ENCODE measurements at regions not wholly inside any gene's neighbourhood (a gene's known extent, or its start where the extent isn't known, plus 50 kb on each side); places are given as distances from the start of the nearest gene placed in this dataset.

DNA sequence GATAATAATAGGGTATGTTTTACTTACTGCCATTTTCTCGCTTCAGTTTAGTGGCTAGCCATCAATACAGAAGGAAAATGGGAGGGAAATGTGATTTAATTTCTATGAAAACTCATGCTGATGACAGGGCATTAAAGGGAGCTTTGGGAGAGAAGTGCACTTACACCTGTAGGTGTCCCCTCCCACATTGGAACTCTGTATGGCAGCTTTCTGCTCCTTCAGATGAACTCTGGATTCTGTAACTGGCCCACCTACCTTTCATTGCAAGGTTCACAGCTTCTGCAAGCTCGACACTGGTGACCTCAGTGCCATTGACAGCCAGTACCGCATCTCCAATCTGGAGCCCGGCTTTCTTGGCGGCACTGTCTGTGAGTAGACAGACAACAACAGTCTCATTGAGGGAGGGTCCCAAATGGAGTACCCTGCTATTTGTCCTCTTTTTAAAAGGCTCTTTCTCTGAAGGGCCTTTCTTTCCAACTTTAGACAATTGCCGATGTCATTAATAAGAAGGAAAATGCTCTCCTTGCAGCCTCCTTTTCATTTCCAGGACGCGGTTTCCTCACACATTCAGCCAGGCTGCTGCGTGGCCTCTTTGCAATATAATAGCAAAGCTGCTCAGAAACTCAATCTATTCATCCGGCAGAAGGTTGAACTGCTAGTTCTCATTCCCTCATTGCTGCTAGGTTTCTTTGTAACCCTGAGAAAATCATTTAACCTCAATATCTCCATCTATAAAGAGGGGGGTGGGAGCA, 63.6 kb downstream of the NUDT12 start:
- no peak for DNase-seq (ENCODE audit: low read depth in 2 of 3, low spot score in 2 of 3)

DNA sequence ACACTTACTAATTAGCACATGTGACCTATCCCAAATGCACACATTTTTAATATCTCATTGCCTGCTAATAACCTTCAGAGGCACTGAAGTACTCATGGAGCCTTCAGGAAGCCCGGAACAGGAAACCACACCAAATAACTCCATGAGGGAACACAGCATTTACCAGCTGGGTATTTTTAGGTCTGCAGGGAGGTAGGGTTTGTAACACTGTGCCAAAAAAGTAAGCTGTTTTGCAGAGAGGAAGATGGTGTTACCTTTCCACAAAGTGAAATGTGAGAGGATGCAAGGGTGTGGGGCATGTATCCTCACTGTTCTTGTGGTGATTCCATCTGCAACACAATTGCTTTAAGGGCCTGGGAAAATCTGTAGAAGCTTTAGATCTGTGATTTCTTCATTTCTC, 64.4 kb downstream of the NUDT12 start:
- DNase-seq (ENCODE audit: low read depth in 2 of 3, low spot score in 2 of 3) = no peak

DNA sequence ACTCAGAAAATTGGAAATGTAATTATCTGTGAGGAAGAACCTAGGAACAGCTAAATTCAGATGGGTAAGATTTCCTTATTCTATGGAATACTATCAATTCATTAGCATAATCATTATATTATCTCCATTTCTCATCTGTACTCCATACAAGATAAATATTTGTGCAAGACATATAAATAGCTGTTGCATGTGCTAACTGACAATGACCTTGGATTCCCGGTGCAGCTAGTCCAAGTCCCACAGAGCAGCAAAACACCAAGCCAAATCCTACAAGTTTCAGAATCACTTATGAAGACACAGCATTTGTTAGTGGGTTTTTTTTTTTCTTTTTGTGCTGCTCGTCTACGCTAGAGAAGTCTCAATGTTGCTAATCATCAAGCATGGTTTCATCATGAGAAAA, 64.8 kb downstream of the NUDT12 start:
- DNase-seq (ENCODE audit: low read depth in 2 of 3, low spot score in 2 of 3) = no peak

DNA sequence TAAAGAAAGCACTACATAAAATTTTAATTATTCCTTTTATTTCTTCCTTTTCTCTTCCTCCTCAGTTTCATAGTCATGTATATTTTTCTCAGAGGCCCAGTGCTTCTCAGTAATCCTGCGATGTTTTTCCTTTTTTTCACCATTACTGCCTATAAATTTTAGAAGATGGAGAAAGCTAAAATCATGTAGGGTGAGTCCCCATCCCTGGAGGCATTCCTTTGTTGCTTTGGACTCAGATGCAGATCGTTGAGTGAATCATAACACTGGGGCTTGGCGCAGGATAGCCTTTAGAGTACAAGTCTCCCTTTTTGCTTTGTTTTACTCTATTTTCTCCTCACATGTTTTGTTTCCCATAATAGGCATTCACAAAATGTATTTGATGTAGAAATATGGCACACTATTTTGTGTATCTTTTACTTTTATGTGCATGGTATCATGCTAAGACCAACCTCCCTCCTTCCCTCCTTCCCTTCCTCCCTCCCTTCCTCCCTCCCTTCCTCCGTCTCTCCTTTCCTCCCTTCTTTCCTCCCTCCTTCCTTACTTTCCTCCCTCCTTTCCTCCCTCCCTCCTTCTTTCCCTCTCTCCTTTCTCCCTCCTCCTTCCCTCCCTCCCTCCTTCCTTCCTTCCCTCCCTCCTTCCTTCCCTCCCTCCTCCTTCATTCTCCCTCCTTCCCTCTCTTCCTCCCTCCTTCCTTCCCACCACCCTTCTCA, 72.4 kb downstream of the NUDT12 start:
- DNase-seq (ENCODE audit: low read depth in 2 of 3, low spot score in 2 of 3) = no peak

DNA sequence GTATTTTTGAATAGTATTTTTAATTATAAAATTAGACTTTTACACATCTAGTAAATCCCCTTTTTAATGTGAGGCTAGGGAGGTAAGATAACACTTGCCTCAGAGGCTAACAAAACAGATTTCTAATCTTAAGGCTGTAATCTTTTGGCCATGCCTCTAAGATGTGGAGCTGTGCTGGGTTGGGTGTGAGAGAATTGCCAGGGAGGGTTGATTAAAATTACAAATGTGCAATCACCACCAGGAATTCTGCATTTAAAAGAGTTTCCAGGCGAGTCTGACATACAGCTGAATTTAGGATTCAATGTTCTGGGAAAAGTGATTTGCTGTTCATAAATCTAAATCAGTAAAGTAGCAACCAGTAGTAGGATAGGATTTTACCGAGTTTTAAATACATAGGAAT, 73.3 kb downstream of the NUDT12 start:
- DNase-seq (ENCODE audit: low read depth in 2 of 3, low spot score in 2 of 3) = no peak

DNA sequence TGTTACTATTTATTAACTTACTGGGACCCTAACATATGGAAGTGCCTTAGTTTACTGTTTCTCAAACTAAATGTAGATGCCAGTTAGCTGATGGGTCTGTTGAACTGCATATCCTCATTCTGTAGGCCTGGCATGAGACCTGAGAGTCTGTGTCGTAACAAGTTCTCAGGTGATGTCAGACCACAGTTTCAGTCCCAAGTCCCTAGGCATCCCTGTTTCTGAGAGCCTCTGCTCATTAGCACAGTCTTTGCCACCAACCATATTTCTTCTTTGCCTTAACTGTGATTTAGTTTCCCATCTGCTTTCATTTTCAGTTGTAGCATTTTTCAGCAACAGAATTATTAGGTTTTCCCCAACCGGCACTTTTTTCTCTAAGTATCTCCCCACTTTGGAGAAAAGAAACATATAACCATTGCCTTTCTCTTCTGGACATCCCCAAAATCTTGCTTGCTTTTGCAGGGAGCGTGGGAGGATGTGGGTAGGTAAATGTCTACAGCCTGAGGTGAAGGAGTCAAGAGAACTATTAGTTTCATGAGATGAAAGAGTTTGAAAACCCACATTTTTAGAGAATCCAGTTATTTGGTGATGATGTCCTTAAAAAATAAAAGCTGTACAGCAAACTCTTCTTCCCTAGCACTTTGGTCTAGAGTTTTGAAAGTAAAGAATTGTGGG, 74.6 kb downstream of the NUDT12 start:
- DNase-seq (ENCODE audit: low read depth in 2 of 3, low spot score in 2 of 3) = no peak

DNA sequence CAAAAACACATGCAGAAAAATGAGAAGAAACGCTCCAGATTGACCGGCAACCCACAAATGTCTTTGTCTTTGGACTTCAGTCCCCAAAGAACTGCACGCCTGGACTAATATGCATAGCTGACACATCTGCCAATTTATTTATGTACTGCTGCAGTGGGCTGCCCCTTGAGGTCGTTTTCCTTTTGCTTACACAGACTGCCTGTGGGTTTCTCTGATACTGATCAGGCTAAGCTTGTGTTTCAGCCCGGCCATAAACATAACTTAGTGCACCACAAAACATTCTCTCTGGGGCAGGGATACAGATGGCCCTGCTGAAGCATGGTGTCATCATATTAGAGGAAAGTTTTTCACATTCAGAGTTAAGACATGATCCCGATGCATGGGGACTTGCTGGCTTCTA, 75.4 kb downstream of the NUDT12 start:
- peak in 1 of 3 donors; percentile 38 for DNase-seq (ENCODE audit: low read depth in 2 of 3, low spot score in 2 of 3)

DNA sequence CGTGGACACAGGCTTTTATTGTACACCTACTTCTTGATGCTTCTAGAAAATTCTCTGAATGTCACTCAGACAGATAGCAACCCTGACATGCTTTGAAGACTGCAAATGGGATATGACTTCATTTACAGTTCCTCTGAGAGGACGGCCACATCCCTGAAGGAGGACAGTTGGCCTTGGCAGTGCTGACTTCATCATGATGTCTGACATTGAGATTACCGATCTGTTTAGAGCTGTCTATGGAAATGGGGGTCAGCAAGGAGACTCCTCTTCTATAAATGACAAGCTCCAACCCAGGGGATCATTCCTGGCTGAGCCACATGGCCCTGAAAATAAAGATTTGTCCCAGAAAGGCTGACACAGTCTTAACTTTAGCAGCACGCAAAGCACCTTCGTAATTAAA, 75.8 kb downstream of the NUDT12 start:
- DNase-seq (ENCODE audit: low read depth in 2 of 3, low spot score in 2 of 3) = no peak

DNA sequence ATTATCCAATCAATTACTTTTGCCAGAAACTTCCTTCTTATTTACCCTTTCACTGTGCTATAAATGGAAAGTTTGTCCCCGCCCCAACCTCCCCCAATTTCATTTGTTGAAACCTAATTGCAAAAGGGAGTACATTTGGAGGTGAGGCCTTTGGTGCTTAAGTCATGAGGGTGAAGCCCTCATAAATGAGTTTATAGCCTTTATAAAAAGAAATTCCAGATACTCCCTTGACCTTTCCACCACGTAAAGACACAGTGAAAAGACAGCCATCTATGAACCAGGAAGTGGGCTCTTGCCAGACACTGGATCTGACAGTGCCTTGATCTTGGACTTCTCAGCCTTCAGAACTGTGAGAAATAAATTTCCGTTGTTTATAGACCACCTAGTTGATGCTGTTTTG, 82.3 kb downstream of the NUDT12 start:
- no peak for DNase-seq (ENCODE audit: low read depth in 2 of 3, low spot score in 2 of 3)

DNA sequence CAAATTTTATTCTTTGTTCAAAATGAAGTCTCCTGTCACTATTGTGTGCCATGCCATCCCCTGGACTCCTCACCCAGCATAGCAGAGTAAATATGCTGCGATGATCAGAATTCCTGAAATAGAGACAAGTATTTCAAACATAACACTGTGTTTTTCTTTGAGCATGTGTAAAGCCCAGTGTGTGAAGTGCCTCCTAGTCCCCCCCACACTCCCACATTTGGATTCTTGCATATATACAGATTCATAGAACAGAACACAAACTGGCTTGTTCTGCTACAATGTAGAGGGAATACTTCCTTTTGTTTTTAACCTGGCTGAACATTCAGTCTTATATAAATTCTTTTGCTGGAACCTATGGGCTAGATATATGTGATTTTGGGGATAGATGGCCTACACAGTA, 84.9 kb downstream of the NUDT12 start:
- no peak for DNase-seq (ENCODE audit: low read depth in 2 of 3, low spot score in 2 of 3)

DNA sequence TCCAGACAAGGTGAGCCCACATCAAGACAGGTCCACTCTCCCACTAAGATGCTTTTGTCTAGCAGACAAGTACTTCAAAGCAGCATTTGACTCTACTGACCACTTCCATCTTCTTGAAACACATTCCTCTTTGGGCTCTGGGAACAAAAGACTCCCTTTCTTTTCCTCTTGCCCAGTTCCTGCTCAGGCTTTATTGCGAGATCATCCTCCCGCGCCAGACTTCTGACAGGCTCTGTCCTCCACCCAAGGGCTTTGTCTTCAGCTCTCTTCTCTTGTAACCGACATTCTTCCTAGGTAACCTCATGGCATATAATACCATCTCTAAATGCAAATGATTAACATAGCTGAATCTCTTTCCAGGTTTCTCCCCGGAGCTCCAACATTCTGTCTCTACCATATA, 85.8 kb downstream of the NUDT12 start:
- DNase-seq (ENCODE audit: low read depth in 2 of 3, low spot score in 2 of 3) = no peak

DNA sequence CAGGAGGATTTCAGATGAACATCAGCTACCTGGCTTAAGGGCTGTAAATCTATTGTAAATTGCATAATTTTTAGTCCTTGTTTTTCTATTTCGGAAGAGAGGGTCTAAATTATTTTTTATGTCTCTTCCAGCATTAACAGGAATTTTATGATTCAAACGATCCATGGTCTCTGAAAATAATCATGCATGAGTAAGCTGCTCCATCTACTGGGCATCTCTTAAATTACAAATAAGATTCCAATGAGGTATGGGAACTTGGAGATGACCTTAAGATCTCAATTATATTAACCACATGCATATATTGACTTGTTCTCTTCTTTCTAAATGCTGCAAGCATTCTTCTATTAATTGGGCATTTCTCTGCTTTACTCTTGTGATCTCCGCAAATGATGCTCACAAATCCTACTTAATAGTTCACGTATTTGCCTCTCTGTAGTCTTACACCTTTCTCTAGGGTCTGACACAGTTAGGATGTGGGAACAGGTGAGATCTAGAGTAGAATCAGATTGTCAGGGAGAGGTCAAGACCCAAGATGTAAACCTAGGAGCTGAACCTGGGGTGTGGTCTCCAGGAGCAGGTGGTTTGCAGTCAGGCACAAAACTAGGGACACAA, 86.9 kb downstream of the NUDT12 start:
- DNase-seq (ENCODE audit: low read depth in 2 of 3, low spot score in 2 of 3) = peak in 2 of 3 donors; percentile 23 to 65

DNA sequence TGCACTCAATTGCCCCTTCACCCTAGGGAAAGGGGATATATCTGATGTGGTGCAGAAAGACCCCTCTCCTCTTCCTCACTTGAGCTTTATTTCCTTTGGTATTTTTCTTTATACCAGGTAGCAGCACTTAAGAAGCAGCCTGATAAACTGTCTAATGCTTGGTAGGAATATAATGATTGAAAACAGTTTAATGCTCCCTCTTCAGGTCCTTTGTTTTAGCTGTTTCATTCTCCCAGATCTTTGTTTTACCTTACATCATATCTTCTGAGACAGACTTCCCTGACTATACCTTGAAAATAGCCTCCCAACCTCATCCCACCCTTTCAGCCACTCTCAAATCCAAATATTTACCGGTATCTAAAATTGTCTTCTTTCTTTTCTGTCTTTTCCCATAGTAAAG, 87.9 kb downstream of the NUDT12 start:
- DNase-seq (ENCODE audit: low read depth in 2 of 3, low spot score in 2 of 3) = no peak

DNA sequence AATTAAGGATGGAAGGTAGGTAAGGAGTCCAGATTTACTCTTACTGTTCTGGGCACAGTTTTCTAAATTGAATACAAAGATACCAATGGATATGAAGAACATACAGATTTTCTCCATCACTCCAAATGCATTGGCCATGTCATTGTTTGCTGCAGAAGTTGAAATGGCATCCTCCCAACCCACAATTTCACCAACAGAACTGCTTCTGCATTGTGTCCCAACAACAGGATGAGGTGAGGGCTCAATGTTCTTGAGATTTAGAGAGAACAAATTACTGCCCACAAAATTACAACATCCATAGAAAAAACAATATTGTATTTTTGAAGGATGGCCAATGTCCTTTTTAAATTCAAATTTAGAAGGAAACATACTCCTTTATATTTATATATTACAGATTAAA, 88.9 kb downstream of the NUDT12 start:
- peak in 1 of 3 donors; percentile 24 for DNase-seq (ENCODE audit: low read depth in 2 of 3, low spot score in 2 of 3)

DNA sequence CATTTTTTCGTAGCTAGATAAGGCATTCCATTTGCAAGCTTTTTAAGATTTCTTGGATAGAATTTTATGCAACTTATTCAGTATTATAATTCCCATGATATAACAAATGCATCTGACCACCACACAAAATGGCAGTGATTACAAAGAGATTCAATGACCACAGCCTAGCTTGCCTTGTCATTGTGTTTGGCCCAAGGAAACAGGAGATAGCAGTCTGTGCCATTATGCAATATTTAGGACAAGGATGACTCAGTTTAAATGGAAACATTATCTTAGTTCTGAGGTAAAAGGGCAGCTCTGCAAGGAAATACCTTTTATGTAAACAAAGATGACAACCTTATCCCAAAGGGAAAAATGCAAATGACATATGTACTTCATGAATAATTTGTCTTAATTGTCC, 89.8 kb downstream of the NUDT12 start:
- DNase-seq (ENCODE audit: low read depth in 2 of 3, low spot score in 2 of 3) = no peak

DNA sequence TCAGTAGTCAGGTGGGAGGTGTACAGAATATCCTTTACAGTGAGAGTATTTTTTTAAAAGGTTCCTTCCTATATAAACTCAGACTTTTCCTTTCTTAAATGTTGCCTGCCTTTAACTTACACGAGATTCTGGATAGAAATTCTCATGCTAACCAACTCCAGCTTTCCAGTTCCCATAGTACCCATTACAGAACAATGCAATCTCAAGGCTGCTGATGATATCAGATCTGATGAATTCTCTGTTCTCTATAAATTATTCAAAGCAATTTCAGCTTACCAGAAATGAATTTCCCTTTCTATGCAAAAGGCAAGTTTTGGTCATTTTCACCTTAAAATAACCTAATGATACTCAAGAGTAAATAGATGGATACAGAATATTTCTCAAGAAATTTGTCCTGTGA, 90.3 kb downstream of the NUDT12 start:
- DNase-seq (ENCODE audit: low read depth in 2 of 3, low spot score in 2 of 3) = no peak

DNA sequence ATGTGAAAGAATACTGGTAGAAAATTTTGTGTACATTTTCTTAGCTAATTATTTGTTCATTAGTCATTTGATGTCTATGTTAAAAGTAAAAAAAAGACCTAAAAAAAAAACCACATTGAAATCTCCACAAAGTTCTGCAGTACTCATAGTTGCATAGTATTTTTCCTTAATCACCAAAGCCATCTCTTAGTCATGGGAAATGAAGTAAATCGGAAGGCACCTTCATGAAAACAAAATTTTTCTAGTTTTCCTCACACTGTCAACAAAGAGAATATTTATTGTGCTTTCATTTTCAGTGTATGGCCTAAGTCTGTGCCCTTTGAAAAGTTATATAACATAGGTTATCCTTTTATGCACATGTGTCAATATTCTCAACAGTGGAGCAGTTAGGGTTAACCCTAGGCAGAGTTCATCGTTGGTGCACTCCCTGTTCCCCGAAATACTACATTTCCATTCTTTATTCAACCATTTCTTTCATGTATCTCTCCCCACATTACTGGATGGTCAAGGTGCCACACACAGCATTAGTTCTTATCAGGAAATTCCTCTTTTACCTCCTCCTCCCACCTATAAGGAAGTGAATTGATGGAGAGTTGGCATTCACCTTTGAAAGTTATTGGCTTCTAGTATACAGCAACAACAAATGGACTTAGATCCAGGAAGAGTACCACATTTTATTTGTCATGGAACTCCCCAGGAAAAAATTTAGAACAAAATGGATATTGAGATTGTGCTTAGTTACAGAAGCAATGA, 93.1 kb downstream of the NUDT12 start:
- DNase-seq (ENCODE audit: low read depth in 2 of 3, low spot score in 2 of 3) = no peak

DNA sequence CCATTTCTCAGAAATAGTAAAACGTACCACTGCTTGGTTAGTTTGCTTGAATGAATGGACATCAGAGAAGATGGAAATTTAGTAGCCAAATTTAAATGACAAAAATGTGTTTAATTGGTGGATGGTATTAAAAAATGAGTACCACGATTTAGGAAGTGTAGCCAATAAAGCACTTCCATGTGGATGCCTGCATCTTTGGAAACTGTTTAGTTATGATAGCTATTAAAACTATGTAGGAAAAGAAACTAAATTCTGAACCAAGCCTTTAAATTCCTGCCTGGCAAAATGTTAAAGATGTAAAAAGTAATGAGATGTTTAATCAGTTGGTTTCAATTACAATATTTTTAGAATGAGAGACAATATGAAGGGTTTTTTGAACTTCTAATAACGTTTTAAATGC, 94.8 kb downstream of the NUDT12 start:
- DNase-seq (ENCODE audit: low read depth in 2 of 3, low spot score in 2 of 3) = no peak

DNA sequence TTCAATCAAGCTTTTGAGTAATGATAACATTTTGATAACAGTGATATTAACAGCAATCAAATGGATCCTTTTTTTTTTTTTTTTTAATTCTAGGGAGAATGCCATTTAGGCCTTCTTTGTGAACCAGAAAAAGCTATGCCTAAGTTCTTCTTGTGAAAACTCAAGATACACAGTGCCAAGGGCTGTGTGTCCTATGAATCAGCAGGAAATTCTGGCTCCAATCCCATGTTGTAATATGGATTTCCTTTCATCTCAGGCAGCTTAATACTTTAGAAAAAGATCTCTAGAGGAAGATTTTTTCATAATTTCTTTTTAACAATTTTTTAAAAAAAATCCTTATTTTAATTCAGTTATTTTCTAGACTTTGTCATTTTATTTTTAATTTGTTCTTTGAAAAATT, 96.1 kb downstream of the NUDT12 start:
- no peak for DNase-seq (ENCODE audit: low read depth in 2 of 3, low spot score in 2 of 3)

DNA sequence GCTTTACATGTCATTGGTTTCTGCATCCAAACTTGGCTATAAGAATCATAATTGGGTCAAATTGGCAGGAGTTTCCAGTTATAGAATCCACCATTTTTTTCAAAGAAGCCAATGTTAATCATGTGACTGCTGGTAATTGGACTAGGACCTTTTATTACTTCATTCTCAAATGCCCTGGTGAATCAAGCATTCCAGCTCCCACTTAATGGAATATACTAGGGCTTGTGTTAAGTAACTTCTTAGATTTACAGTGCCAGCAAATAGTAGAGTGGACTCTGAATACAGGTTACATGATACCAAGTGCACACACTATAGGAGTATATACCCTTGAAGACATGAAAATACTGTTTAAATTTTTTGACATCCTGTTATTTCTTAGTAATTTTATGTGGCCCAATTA, 96.7 kb downstream of the NUDT12 start:
- no peak for DNase-seq (ENCODE audit: low read depth in 2 of 3, low spot score in 2 of 3)

All from hematopoietic multipotent progenitor cell (in vitro differentiated cells).